MM.1S (cell line): ENCODE measurements at regions not wholly inside any gene's neighbourhood (a gene's known extent, or its start where the extent isn't known, plus 50 kb on each side); places are given as distances from the start of the nearest gene placed in this dataset.

Experiments
- DNase-seq: peaks from one replicate; pipeline ENCODE4 v3.0.0-alpha.2; 2015
- H2AFZ ChIP-seq: fragments of 300-600 bp; sonication (generic); 2 replicates; pipeline ENCODE4 v1.6.0; 2016; ENCODE audit warnings: antibody characterized with exemption, low read length
- H3F3A ChIP-seq: fragments of 300-600 bp; sonication (generic); 2 replicates; pipeline ENCODE4 v1.6.1; 2016; ENCODE audit warnings: mild to moderate bottlenecking, antibody characterized with exemption, low read length, moderate library complexity, mixed read lengths; ENCODE audit not compliant: insufficient read depth
- H3K27ac ChIP-seq: fragments of 300-600 bp; sonication (generic); 2 replicates; pipeline ENCODE4 v1.5.1; 2016; ENCODE audit warnings: mild to moderate bottlenecking, low read length
- H3K27me3 ChIP-seq: fragments of 300-600 bp; sonication (generic); replicated peaks from 2 replicates; pipeline ENCODE4 v1.6.0; 2016; ENCODE audit warnings: low read length; ENCODE audit not compliant: insufficient read depth
- H3K36me3 ChIP-seq: fragments of 300-600 bp; sonication (generic); replicated peaks from 2 replicates; pipeline ENCODE4 v1.6.1; 2016; ENCODE audit warnings: mild to moderate bottlenecking, low read length, mixed read lengths; ENCODE audit not compliant: insufficient read depth
- H3K4me1 ChIP-seq: fragments of 300-600 bp; sonication (generic); 2 replicates; pipeline ENCODE4 v1.6.1; 2016; ENCODE audit warnings: low read length, mixed read lengths
- H3K4me2 ChIP-seq: fragments of 300-600 bp; sonication (generic); 2 replicates; pipeline ENCODE4 v1.6.0; 2016; ENCODE audit warnings: low read depth, low read length
- H3K4me3 ChIP-seq: fragments of 300-600 bp; sonication (generic); 2 replicates; pipeline ENCODE4 v1.5.1; 2016; ENCODE audit warnings: low read length, mixed read lengths
- H3K79me2 ChIP-seq: fragments of 300-600 bp; sonication (generic); 2 replicates; pipeline ENCODE4 v1.6.1; 2016; ENCODE audit warnings: mixed run types, low read length, mixed read lengths
- H3K9ac ChIP-seq: fragments of 300-600 bp; sonication (generic); 2 replicates; pipeline ENCODE4 v1.6.1; 2016; ENCODE audit warnings: low read length, mixed read lengths
- H3K9me2 ChIP-seq: fragments of 300-600 bp; sonication (generic); replicated peaks from 2 replicates; pipeline ENCODE4 v1.6.1; 2016; ENCODE audit warnings: mild to moderate bottlenecking, low read length, mixed read lengths; ENCODE audit not compliant: insufficient read depth
- H3K9me3 ChIP-seq: fragments of 300-600 bp; sonication (generic); replicated peaks from 2 replicates; pipeline ENCODE4 v1.6.1; 2016; ENCODE audit warnings: mild to moderate bottlenecking, low read length, mixed read lengths; ENCODE audit not compliant: insufficient read depth
- H4K20me1 ChIP-seq: fragments of 300-600 bp; sonication (generic); 2 replicates; pipeline ENCODE4 v1.6.1; 2016; ENCODE audit warnings: mild to moderate bottlenecking, low read length, moderate library complexity, mixed read lengths; ENCODE audit not compliant: insufficient read depth
- CTCF ChIP-seq: fragments of 300-600 bp; sonication (generic); IDR thresholded peaks from 2 replicates; pipeline ENCODE4 v1.5.1; 2016; ENCODE audit warnings: antibody characterized with exemption, low read length, mixed read lengths
- EZH2 ChIP-seq: fragments of 300-600 bp; sonication (generic); optimal IDR thresholded peaks from 2 replicates; pipeline ENCODE3; 2017; ENCODE audit warnings: low read depth, mild to moderate bottlenecking, antibody characterized with exemption, low read length, mixed read lengths
- EZH2phosphoT487 ChIP-seq: fragments of 300-600 bp; sonication (generic); IDR thresholded peaks from 2 replicates; pipeline ENCODE4 v1.6.1; 2018; ENCODE audit warnings: antibody characterized with exemption, low read length

- H3K27ac ChIP-seq = no peak overlapping the region
- H3K4me1 ChIP-seq = no peaks in the 10 kb centered on the region
- no peaks in the 10 kb centered on the region for H3K36me3 ChIP-seq
- H3K4me3 ChIP-seq = no peak overlapping the region
- H4K20me1 ChIP-seq = no peaks in the 10 kb centered on the region
- H3K4me2 ChIP-seq = no peak overlapping the region
- no peaks in the 10 kb centered on the region for H3K79me2 ChIP-seq
- no peak overlapping the region for H2AFZ ChIP-seq
- DNase-seq = no peak
- no peak overlapping the region for H3K9ac ChIP-seq
- H3K27me3 ChIP-seq = no peaks in the 10 kb centered on the region
- TF ChIP-seq EZH2phosphoT487 = no peak
- TF ChIP-seq CTCF = no peak
- no peak for TF ChIP-seq EZH2
- H3F3A ChIP-seq = no peaks in the 10 kb centered on the region
- H3K9me3 ChIP-seq = no peaks in the 10 kb centered on the region
- no peaks in the 10 kb centered on the region for H3K9me2 ChIP-seq
Measured at GRCh38 chr13:106402866-106403265, 132.6 kb downstream of the EFNB2 start.

- Histone ChIP-seq H3K4me1 (no peaks in the 10 kb centered on the region), H3K9me3 (no peaks in the 10 kb centered on the region), H2AFZ (no peak overlapping the region), H3K4me2 (no peak overlapping the region), H3F3A (no peaks in the 10 kb centered on the region), H4K20me1 (no peaks in the 10 kb centered on the region), H3K79me2 (no peaks in the 10 kb centered on the region), H3K4me3 (no peak overlapping the region), H3K9me2 (no peaks in the 10 kb centered on the region), H3K9ac (no peak overlapping the region), H3K27ac (no peak overlapping the region), H3K27me3 (no peaks in the 10 kb centered on the region), H3K36me3 (no peaks in the 10 kb centered on the region)
- TF ChIP-seq CTCF (no peak), EZH2 (no peak), EZH2phosphoT487 (no peak)
- no peak for DNase-seq
Measured at GRCh38 chr13:106401081-106401480, 134.4 kb downstream of the EFNB2 start.

- Histone ChIP-seq H3K4me1 (no peaks in the 10 kb centered on the region), H3F3A (no peaks in the 10 kb centered on the region)
Measured at GRCh38 chr13:106400289-106400688, 135.2 kb downstream of the EFNB2 start.

More at GRCh38 chr13:106400289-106400688, 135.2 kb downstream of the EFNB2 start:
- Histone ChIP-seq H3K27me3 (no peaks in the 10 kb centered on the region), H3K36me3 (no peaks in the 10 kb centered on the region), H3K4me3 (no peak overlapping the region), H3K27ac (no peak overlapping the region), H2AFZ (no peak overlapping the region), H3K9me3 (no peaks in the 10 kb centered on the region), H3K9me2 (no peaks in the 10 kb centered on the region), H3K9ac (no peak overlapping the region), H3K4me2 (no peak overlapping the region), H3K79me2 (no peaks in the 10 kb centered on the region), H4K20me1 (no peaks in the 10 kb centered on the region)
- no peak for TF ChIP-seq CTCF
- TF ChIP-seq EZH2phosphoT487 = no peak
- TF ChIP-seq EZH2 = no peak
- DNase-seq = no peak
